MM.1S (cell line): ENCODE measurements at regions not wholly inside any gene's neighbourhood (a gene's known extent, or its start where the extent isn't known, plus 50 kb on each side); places are given as distances from the start of the nearest gene placed in this dataset.

Experiments
- DNase-seq: peaks from one replicate; pipeline ENCODE4 v3.0.0-alpha.2; 2015
- H2AFZ ChIP-seq: fragments of 300-600 bp; sonication (generic); 2 replicates; pipeline ENCODE4 v1.6.0; 2016; ENCODE audit warnings: antibody characterized with exemption, low read length
- H3F3A ChIP-seq: fragments of 300-600 bp; sonication (generic); 2 replicates; pipeline ENCODE4 v1.6.1; 2016; ENCODE audit warnings: mild to moderate bottlenecking, antibody characterized with exemption, low read length, moderate library complexity, mixed read lengths; ENCODE audit not compliant: insufficient read depth
- H3K27ac ChIP-seq: fragments of 300-600 bp; sonication (generic); 2 replicates; pipeline ENCODE4 v1.5.1; 2016; ENCODE audit warnings: mild to moderate bottlenecking, low read length
- H3K27me3 ChIP-seq: fragments of 300-600 bp; sonication (generic); replicated peaks from 2 replicates; pipeline ENCODE4 v1.6.0; 2016; ENCODE audit warnings: low read length; ENCODE audit not compliant: insufficient read depth
- H3K36me3 ChIP-seq: fragments of 300-600 bp; sonication (generic); replicated peaks from 2 replicates; pipeline ENCODE4 v1.6.1; 2016; ENCODE audit warnings: mild to moderate bottlenecking, low read length, mixed read lengths; ENCODE audit not compliant: insufficient read depth
- H3K4me1 ChIP-seq: fragments of 300-600 bp; sonication (generic); 2 replicates; pipeline ENCODE4 v1.6.1; 2016; ENCODE audit warnings: low read length, mixed read lengths
- H3K4me2 ChIP-seq: fragments of 300-600 bp; sonication (generic); 2 replicates; pipeline ENCODE4 v1.6.0; 2016; ENCODE audit warnings: low read depth, low read length
- H3K4me3 ChIP-seq: fragments of 300-600 bp; sonication (generic); 2 replicates; pipeline ENCODE4 v1.5.1; 2016; ENCODE audit warnings: low read length, mixed read lengths
- H3K79me2 ChIP-seq: fragments of 300-600 bp; sonication (generic); 2 replicates; pipeline ENCODE4 v1.6.1; 2016; ENCODE audit warnings: mixed run types, low read length, mixed read lengths
- H3K9ac ChIP-seq: fragments of 300-600 bp; sonication (generic); 2 replicates; pipeline ENCODE4 v1.6.1; 2016; ENCODE audit warnings: low read length, mixed read lengths
- H3K9me2 ChIP-seq: fragments of 300-600 bp; sonication (generic); replicated peaks from 2 replicates; pipeline ENCODE4 v1.6.1; 2016; ENCODE audit warnings: mild to moderate bottlenecking, low read length, mixed read lengths; ENCODE audit not compliant: insufficient read depth
- H3K9me3 ChIP-seq: fragments of 300-600 bp; sonication (generic); replicated peaks from 2 replicates; pipeline ENCODE4 v1.6.1; 2016; ENCODE audit warnings: mild to moderate bottlenecking, low read length, mixed read lengths; ENCODE audit not compliant: insufficient read depth
- H4K20me1 ChIP-seq: fragments of 300-600 bp; sonication (generic); 2 replicates; pipeline ENCODE4 v1.6.1; 2016; ENCODE audit warnings: mild to moderate bottlenecking, low read length, moderate library complexity, mixed read lengths; ENCODE audit not compliant: insufficient read depth
- EZH2 ChIP-seq: fragments of 300-600 bp; sonication (generic); optimal IDR thresholded peaks from 2 replicates; pipeline ENCODE3; 2017; ENCODE audit warnings: low read depth, mild to moderate bottlenecking, antibody characterized with exemption, low read length, mixed read lengths
- EZH2phosphoT487 ChIP-seq: fragments of 300-600 bp; sonication (generic); IDR thresholded peaks from 2 replicates; pipeline ENCODE4 v1.6.1; 2018; ENCODE audit warnings: antibody characterized with exemption, low read length
- TF ChIP-seq, protein P1 (sequence below): fragments of 300-600 bp; sonication (generic); IDR thresholded peaks from 2 replicates; pipeline ENCODE4 v1.5.1; 2016; ENCODE audit warnings: antibody characterized with exemption, low read length, mixed read lengths

DNA sequence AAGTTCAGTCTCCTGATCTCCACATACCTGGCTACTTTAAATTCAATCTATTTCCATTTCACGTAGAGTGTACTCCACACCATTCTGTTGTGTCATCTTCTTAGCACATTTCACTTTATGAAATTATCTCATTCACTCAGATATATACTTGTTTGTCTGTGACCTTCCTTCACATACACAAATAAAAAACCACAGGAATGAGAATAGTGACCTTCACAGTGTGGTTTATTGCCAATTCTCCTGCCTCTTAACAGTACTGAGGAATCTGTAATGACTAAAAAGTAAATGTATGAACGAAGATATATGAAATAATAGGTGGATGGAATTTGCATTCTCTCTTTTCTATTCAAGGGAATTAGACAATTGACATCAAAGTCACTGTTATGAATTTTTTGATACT, 183.9 kb upstream of the PCDH7 start:
- DNase-seq = no peak
- Histone ChIP-seq H3F3A (no peaks in the 10 kb centered on the region), H4K20me1 (no peaks in the 10 kb centered on the region), H2AFZ (no peak overlapping the region), H3K27ac (no peak overlapping the region), H3K4me2 (no peak overlapping the region), H3K4me3 (no peak overlapping the region), H3K9me3 (no peaks in the 10 kb centered on the region), H3K36me3 (no peaks in the 10 kb centered on the region), H3K9me2 (no peaks in the 10 kb centered on the region), H3K27me3 (no peaks in the 10 kb centered on the region), H3K9ac (no peak overlapping the region), H3K4me1 (no peaks in the 10 kb centered on the region), H3K79me2 (no peaks in the 10 kb centered on the region)
- TF ChIP-seq, protein P1, sequence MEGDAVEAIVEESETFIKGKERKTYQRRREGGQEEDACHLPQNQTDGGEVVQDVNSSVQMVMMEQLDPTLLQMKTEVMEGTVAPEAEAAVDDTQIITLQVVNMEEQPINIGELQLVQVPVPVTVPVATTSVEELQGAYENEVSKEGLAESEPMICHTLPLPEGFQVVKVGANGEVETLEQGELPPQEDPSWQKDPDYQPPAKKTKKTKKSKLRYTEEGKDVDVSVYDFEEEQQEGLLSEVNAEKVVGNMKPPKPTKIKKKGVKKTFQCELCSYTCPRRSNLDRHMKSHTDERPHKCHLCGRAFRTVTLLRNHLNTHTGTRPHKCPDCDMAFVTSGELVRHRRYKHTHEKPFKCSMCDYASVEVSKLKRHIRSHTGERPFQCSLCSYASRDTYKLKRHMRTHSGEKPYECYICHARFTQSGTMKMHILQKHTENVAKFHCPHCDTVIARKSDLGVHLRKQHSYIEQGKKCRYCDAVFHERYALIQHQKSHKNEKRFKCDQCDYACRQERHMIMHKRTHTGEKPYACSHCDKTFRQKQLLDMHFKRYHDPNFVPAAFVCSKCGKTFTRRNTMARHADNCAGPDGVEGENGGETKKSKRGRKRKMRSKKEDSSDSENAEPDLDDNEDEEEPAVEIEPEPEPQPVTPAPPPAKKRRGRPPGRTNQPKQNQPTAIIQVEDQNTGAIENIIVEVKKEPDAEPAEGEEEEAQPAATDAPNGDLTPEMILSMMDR = no peak
- TF ChIP-seq EZH2 = no peak

DNA sequence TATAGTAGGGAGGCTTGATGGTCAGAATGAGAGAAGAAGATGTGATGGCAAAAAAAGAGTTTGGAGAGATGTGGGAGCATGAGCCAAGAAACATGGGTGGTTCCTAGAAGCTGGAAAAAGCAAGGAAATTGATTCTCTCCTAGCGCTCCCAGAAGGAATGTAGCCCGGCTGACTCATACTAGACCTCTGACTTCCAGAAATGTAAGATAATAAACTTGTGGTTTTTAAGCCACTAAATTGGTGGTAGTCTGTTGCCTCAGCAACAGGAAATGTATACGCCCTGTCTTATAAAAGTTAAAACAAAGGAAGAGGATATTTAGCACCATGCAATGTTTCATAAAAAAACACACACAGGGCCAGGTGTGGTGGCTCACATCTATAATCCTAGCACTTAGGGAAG, 182.7 kb upstream of the PCDH7 start:
- H3K27ac ChIP-seq = no peak overlapping the region
- H3K79me2 ChIP-seq = no peaks in the 10 kb centered on the region
- H3K4me2 ChIP-seq = no peak overlapping the region
- H2AFZ ChIP-seq = no peak overlapping the region
- H3K4me1 ChIP-seq = no peaks in the 10 kb centered on the region
- no peak for DNase-seq
- TF ChIP-seq EZH2 (no peak), EZH2phosphoT487 (no peak)
- TF ChIP-seq, protein P1 = no peak
- H4K20me1 ChIP-seq = no peaks in the 10 kb centered on the region
- no peaks in the 10 kb centered on the region for H3K27me3 ChIP-seq
- H3K9me3 ChIP-seq = no peaks in the 10 kb centered on the region
- no peaks in the 10 kb centered on the region for H3F3A ChIP-seq
- no peaks in the 10 kb centered on the region for H3K9me2 ChIP-seq
- no peak overlapping the region for H3K4me3 ChIP-seq
- H3K9ac ChIP-seq = no peak overlapping the region
- H3K36me3 ChIP-seq = no peaks in the 10 kb centered on the region

DNA sequence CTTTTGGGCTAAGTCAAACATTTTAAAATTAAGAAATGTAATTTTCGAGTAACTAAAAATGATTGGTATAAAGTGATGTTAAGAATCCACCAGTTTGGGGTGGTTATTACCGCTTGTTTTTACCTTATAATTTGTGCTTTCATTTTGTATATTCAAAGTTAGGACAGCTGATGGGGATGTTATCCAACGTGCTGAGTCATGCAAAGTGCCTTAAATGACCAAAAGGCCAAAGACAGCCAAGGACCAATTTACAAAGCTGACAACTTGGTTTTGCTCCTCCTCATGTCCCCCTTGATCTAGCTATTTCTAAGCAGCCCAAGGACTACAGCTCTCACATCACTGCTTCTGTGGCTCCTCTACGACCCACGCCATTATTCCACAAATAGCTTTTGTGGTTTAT, 181.4 kb upstream of the PCDH7 start:
- Histone ChIP-seq H3K4me1 (no peaks in the 10 kb centered on the region), H3K9ac (no peak overlapping the region), H3K4me2 (no peak overlapping the region), H3K9me3 (no peaks in the 10 kb centered on the region), H3K27ac (no peak overlapping the region), H3K36me3 (no peaks in the 10 kb centered on the region), H3K9me2 (no peaks in the 10 kb centered on the region), H3K27me3 (no peaks in the 10 kb centered on the region), H2AFZ (no peak overlapping the region), H3F3A (no peaks in the 10 kb centered on the region), H4K20me1 (no peaks in the 10 kb centered on the region), H3K4me3 (no peak overlapping the region), H3K79me2 (no peaks in the 10 kb centered on the region)
- TF ChIP-seq, protein P1 = no peak
- TF ChIP-seq EZH2 (no peak), EZH2phosphoT487 (no peak)
- DNase-seq = no peak
